ENCODE measurements at regions not wholly inside any gene's neighbourhood (a gene's known extent, or its start where the extent isn't known, plus 50 kb on each side); places are given as distances from the start of the nearest gene placed in this dataset.

DNA sequence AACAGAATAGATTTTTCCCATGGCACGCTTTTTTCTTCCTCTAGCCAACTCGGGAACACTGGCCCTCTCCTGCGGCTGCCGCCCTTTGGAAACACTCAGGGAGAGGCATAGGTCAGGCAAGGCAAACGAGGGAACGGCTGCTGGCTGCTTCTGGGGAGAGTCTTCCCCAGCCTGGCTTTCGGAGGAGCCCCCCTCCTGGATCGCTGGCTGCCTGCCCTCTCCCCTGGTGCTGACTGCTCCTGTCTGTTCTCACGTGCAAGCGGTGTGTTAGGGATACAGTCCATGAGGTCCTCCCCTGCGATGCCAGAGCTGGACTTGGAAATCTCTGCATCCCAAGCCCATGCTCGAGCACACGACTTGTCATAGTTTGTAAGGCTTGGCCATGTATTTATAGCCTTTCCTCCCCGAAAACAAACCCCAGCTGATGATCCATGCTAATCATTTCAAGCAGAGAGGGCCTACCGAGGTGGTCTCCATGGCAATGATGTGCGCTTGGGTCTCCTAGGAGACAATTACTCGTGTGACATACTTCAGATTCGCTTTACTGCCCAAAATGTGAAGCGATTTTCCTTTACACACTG is 315.6 kb upstream of the ATP10A start:
- DNase-seq = no peak

DNA sequence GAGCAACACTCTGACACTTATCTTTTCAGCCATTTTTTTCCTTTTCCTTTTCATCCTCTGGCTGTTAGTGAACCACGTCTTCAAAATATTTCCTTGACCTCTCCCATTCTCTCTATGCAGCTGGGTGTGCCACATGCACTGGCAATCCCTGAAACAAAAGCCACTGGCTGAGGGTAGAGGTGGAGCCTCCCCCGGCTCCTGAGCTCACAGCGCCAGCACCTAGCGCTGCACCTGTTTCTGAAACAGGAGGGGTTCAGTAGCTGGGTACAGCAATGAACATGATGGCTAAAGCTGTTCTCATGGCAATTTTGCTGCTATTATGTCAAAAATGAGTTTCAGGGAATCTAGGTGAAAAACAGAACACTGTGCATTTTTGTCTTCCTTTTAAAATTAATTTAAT is 314.7 kb upstream of the ATP10A start:
- peak in 1 of 2 experiments; percentile 3 for DNase-seq

DNA sequence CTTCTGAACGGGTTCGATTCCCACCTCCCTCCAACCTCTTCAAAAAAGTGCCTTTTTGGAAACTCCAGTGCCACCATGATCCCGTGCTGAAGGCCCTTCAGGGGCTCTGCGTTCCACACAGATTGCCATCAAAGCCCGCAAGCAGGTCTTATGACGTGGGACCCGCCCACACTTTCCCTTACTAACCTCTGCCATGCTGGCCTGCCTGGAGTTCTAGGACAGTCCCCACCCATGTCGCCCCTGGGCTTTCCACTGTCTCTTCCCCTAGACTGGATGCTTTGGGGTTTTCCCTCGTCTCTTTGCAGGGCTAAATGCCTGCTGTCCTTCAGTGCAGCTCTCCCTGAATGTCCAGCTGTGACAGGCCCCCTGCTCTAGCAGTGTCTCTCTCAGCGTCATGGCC is 313.7 kb upstream of the ATP10A start:
- no peak for DNase-seq

DNA sequence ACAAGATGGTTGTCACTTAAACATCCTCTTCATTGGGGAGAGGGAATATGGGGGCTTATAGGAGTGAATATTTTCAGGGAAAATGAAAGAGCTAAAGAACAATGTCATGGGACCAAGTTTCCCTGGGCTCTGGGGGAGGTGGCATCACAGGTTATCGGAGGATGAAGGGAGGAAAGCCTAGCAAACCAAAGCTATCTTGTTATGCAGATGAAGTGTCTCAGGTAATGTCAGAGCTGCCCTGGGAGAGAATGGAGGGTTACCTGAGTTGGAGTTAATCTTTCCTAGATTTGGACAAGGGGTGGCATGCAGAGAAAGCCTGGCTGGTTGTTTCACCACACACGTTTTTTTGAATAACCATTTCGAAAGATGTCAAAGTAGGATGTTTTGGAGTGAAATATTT is 308.1 kb upstream of the ATP10A start:
- DNase-seq = no peak

DNA sequence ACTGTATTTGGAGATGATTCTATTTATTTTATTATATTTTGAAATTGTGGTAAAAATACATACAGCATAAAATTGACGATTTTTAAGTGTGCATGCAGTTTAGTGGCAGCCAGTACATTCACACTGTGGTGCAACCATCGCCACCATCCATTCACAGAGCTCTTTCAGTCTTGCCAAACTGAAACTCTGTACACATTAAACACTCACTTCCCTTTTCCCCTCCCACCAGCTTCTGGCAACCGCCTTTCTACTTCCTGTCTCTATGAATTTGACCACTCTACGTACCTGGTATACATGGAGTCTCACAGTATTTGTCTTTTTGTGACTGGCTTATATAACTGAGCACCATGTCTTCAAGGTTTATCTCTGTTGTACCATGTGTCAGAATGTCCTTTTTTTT is 303.3 kb upstream of the ATP10A start:
- DNase-seq = no peak

DNA sequence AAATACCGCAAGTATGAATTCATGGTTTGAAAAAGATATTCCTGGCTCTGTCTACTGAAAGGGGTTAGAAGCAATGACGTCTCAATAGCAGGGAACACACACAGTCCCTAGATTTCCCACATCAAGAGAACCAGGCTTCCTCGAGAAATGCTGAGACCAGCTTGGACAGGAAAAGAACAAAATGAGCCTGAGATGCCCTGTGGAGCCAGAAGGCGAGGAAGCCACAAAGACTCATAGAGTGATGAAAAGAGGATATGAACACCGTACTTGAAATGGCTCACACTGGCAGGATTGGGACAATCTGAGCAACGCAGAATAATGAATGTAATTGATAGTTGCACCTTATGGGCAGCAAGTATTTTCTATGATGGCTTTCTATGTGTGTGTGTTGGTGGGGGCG is 302.4 kb upstream of the ATP10A start:
- no peak for DNase-seq

DNA sequence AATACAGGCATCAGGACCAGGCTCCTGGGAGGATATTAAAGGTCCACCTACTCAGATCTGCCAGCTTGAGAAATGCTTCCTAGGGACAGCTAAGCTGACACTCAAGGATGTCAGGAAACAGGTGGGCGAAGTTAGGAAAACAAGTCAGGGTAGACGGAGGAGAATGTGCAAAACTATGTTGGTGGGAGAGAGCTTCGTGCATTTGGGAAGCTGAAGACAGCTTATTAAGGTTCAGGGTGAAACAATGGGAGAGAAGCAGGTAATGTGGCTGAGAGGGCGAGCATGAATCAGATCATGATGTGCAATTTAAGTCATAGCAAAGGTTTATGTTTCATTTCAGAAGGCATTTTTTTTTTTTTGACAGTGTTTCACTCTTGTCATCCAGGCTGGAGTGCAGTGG is 297.2 kb upstream of the ATP10A start:
- no peak for DNase-seq

DNA sequence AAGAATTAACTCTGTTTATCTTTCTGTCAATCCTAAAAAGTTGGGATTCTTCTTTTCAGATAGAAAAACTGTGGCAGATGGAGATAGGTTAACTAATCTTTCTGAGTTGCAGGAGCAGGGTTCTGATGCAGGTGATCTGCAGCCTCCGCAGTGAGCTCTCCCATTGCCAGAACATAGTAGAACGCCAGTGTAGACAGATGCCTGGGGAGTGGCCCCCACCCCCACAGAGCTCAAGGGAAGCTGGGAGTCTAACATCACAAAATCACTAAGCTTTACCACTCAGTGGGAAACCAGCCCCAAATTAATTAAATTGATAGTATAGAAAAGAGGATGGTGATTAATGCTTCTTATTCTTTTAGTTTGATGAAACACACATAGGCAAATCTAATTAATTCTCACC is 295.0 kb upstream of the ATP10A start:
- no peak for DNase-seq

DNA sequence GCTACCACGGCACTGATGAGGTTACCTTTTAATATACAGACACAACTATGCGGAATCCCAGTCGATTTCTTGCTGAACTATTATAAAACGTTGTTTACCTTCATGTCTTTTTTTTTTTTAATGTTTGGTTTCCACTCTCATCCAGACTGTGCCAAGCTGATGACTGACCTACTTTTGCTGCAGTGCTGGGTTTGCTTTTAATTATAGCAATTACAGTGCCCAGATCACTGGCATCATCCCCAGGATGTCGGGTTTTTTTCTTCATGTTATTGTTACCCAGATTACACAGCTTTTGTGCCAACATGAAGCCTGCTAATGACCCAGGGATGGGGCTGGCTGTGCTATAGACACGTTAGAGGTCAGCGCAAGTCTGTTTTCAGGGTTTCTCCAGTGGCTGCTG is 294.0 kb upstream of the ATP10A start:
- DNase-seq = no peak

DNA sequence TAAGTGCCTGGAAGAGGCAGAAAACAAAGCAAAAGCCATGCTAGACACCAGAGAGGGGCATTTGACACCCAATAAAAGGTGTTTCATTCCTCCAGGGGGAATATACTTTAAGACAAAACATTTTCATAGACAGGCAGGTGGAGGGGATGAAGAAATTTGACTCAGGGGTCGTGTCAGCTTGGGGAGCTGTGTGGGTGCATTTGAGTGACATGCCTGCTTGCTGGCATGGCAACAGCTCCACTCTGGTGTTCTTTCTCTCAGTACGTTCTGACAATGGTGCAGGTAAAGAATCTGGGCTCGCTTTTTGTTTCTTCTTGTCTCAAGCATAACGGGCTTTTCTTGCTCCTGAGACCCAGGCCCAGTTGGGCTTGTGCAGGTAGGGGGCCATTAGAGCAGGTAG is 292.9 kb upstream of the ATP10A start:
- DNase-seq = no peak

DNA sequence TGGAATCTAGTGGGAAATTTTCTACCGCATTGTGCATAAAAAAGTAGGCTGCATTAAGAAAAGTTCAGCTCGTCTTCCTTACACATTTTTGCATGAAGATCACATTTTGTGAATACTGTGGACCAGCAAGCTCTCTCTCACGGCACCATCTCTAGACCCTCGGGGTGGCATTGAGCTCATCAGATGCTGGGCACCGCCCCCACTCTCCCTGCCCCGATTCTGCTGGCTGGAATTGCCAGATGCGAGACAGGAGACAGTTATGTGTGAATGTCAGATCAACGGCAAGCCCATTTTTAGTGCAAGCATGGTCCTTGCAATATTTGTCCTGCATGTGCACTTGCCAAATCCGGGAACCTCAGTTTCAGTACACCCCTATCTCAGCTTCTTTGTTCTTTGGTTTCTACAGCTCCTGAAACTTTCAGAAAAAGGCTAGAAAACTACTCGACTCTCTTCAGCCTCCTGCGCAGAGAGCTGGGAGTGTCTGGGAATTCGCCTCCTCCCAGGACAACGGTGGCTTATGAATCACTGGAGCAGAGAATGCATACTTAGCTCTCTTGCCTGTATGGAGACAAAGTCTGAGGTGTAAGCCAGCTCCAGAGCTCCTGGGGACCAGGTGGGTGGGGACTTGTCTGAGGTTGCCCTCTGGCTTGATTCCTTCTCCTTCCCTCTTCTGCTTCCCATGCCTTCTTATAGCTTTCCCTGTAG is 285.2 kb upstream of the ATP10A start:
- DNase-seq = no peak

DNA sequence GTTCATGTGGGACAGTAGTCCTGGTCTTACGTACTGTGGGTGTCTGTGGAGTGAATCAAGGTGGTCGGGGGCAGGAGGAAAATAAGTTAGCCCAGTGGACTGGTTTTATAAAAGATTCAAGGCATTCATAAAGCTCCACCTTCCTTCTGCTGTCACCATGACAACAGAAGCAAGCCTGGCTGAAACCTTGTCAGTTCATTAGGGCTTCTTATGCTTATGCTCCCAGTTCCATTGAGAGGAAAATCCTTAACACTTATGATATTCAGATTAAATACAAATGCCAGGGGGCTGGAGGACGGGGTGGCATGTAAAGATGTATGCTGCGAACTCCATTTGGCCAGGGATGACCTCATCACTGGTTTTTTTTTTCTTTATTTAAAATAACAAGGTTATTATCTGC is 283.1 kb upstream of the ATP10A start:
- DNase-seq = no peak

DNA sequence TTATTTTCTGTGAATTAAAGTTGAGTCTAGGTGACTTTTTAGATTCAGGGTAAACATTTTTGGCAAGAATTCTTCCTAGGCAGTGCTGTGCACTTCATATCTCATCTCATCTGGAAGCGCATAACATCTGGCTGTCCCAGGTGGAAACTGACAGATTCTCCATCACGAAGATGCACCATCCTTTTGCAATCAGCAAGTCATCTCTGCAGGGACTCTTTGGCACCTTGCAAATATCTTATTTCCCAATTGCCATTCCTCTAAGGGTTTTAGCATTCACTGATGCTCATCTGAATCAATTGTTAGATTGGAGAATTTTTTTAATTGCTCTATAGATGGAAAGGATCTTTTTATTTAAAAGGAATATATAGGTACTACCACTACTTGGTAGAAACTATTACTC is 282.7 kb upstream of the ATP10A start:
- no peak for DNase-seq

DNA sequence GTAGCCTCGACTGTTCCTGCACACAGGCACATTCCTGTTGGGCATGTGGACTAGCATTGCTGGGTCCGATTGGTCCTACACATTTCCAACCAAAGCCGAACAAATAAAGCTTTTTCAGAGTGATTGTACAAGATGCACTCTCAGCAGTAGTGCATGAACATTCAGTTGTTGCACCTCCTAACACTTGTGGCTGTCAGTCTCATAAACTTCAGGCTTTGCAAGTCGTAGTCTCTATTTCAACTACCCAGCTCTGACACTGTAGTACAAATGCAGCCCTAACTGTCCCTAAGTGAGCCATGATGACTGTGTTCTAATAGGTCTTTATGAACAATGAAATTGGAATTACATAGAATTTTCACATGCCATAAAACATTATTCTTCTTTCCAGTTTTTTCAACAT is 281.7 kb upstream of the ATP10A start:
- no peak for DNase-seq

DNA sequence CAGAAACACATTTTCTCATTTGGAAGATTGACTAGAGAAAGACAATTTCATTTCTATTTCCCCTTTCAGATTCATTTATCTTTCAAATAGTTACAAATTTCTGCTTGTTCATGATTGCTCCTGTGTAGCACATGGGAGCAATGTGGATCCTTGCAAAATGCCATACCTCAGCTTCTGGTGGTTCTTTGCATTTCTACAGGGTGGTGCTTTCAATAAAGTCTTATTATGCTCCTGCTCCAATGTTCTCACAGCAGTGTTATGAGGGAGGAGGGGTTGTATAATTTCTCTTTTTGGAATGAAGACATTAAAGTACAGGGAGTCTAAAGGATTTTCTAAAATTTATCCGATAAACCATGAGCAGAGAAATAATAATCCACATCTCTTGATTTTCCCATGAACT is 280.1 kb upstream of the ATP10A start:
- no peak for DNase-seq

DNA sequence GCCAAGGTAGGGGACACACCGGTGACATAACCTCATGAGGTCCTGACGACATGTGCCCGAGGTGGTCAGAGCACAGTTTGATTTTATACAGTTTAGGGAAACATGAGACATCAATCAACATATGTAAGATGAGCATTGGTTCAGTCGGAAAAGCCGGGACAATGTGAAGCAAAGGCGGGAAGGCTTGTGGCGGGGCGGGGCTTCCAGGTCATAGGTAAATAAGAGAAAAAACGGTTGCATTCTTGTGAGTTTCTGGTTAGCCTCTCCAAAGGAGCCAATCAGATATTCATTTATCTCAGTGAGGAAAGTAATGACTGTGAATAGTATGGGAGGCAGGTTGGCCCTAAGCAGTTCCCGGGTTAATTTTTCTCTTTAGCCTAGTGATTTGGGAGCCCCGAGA is 271.7 kb upstream of the ATP10A start:
- DNase-seq = no peak

DNA sequence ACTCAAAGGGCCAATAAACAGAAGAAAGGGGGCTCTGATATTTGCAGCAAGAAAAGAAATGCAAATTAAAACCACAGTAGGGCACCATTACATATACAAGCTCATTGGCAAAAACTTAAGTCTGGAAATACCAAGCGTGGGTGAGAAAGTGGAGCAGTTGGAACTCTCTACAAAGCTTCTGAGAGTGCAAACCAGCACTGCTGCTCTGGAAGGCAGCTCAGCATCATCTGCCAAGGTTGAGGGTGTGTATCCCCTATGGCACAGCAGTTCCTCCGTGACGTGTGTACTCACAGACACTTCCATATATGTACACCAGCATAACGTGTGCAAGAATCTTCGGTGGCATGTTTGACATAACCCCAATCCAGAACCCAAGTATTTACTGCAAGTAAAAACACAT is 271.0 kb upstream of the ATP10A start:
- DNase-seq = no peak

DNA sequence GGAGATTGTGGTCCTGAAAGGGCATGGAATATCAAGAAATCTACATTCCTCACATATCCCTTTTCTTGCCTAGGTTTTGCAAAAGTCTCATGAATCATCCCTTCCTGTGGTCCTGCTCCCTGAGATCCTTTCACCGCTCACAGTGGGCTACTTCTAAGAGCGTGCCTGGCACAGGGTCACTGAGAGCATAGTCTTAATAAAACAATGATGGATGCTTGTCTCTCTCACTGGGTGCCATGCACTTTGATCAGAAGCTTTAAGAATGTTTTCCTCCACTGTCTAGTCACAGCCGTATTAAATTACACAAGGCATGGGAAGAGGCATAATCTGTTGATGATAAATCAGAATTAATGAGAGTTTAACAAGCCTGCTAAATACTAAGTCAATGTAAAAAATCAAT is 269.7 kb upstream of the ATP10A start:
- DNase-seq = no peak

DNA sequence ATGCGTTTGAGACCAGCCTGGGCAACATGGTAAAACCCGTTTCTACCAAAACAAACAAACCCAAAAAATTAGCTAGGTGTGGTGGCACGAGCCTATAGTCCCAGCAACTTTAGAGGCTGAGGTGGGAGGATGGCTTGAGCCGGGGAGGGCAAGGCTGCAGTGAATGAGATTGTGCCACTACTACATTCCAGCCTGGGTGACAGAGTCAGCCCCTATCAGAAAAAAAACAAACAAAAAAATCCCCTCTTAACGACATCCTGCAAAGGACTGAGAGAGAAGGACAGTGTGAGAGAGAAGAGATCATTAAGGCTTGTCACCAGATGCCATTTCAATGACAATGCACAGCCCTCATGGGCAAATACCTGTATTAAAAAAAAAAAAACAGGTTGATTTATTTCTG is 266.7 kb upstream of the ATP10A start:
- DNase-seq = no peak

DNA sequence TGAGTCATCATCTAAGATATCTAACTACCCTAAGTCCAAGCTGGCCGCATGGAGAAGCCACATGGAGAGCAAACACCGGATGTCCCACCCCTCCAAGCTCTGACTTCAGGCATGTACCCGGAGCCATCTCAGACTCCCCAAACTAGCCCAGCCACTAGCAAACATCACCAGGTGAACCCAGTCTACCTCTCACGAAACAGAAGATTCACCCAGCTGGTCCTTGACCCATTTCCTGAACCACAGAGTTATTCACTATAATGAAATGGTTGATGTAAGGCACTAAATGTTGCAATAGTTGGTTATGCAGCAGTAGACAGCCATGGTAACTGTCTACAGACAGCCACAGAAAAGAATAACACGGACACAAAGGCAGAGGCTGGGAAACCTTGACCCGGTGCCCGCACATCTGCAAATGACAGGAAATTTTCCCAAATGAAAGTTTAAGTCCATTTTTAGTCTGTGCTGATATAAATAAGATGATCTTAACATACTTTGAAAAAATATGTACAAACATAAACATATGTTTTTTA is 265.5 kb upstream of the ATP10A start:
- no peak for DNase-seq

DNA sequence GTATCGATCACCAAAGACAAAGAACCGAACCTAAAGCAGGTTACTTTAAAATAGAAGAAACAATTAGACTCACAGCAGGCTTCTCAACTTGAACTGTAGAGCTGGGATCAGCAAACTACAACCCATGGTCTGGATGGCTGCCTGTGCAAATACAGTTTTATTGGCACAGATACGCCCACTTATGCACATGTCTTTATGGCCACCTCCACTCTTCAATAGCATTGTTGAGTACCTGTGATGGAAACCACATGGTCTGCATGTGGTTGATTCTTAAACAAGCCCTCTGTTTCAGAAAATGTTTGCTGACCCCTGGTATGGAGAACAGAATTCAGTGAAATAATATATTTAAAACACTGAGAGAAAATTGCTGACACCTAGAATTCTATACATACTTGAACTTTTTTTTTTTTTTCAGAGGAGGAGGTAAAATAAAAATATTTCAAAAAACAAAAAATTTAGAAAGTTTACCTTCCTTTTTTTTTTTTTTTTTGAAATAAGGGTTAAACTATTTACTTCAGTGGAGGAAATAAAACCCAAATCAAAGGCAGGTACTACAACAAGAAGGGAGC is 263.8 kb upstream of the ATP10A start:
- peak in 1 of 2 experiments; percentile 32 for DNase-seq

DNA sequence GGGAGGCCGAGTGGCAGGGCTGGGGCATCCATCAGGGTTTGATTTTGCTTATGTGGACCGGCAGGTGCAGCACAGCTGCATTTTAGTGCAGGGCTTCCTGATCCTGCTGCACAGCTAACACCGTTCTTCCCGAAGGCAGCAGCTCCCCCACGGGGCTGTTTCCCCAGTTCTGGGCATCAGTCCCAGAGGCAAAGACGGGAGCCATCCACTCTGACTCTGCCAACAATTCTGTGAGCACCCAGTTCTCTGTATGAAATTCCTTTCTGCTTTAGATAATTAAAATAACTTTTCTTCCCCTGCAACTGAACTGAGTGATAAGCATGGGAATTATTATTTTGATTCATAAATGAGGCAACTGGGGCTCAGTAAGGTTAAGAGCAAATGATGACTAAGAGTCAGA is 262.9 kb upstream of the ATP10A start:
- DNase-seq = peak in 1 of 2 experiments; percentile 6

DNA sequence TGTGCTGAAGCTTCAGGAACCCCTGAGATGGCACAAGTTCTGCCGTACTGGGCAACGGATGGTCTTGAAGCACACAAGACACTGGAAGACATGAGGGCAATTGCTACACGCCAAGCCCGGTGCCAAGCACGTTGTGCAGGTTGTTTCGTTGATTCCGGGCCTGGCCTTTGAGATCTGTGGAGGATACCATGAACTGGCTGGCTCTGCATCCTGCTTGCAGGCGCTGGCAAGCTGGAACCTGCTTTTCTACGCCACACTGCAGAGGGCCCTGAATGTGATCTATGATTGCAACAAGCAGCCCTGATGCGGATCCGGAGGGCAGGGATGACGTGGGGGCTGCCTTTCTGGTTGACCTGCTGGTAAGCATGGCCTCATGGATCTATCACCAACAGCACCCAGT is 262.5 kb upstream of the ATP10A start:
- DNase-seq = no peak

DNA sequence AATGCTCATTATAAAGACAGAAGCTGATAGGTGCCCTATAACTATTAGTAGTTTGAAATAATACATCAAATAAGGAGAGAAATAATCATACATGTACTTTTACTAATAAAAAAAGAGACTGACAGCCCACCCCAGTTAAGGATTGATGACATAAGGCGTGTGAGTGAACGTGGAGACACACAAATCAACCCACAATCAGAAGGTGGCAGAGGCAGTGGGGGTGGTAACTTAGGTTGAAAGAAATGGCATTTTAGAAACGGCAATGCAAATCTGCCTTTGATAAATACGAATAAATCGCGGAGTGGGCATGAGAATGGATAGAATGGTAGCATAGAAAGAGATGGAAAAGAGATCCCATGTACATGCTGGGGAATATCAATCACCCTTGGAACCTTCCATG is 256.2 kb upstream of the ATP10A start:
- DNase-seq = no peak
